Stimulated activated CD4-positive, alpha-beta T cell treated with anti-CD3 and anti-CD28 coated beads, Interleukin-12 subunit alpha, Interleukin-12 subunit beta, amount 100 ng/mL, for 48 hours (primary cell): ENCODE measurements at regions not wholly inside any gene's neighbourhood (a gene's known extent, or its start where the extent isn't known, plus 50 kb on each side); places are given as distances from the start of the nearest gene placed in this dataset.
"Not testable (repeated sequence)": the region's sequence is repeated elsewhere in the genome, so short reads cannot be mapped to it uniquely, and the experiment has no call there.

Source experiments
- DNase-seq, 3 donors: peaks; one replicate each; pipeline ENCODE4 v3.0.0-alpha.2; 2020; ENCODE audit warnings: low read depth in 2 of 3, low spot score in 1 of 3

DNA sequence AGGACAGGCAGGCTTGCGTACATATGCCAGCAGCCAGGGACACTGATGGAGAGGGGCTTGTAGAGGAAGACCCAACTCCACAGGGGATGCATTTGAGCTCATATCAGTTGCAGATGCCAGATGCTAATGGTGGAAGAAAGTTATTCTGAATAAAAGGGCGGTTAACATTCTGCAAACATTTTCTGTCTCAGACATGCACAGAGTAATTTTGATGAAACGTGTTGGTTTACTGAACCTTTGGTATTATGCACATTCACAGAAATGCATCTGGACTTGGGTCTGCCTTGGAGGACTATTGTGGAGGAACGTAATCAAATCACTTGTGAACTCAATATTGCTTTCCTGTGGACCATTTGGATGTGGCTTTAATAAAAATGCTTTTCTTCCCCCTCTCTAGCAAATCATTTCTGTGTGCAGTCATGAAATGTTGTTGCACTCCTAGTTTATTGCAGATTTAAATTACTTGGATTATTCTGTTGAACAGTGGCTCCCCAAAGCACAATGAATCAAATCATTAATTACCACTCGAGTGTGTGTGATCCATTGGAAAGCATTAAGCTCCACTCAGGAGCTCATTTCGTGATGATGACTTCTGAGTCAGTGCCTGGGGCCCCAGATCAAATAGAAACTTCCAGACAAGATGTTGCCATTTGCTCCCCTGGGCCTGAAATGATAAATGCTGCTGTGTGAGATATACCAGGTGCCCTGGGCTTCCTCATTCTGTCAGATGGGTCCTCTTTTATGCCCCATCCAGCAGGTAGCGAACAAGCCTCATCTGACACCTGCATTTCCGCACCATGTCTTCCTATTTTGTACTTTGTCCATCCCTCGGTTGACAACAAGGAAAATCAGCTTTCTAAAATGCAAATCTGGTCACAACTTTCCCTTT is 697.0 kb upstream of the HS6ST1 start:
- no peak for DNase-seq

- DNase-seq, result no peak
Observed at GRCh38 chr2:129016972-129017371, 698.3 kb upstream of the HS6ST1 start.

GRCh38 chr2:129024796-129025195 is 706.1 kb upstream of the HS6ST1 start:
- no peak for DNase-seq

DNA sequence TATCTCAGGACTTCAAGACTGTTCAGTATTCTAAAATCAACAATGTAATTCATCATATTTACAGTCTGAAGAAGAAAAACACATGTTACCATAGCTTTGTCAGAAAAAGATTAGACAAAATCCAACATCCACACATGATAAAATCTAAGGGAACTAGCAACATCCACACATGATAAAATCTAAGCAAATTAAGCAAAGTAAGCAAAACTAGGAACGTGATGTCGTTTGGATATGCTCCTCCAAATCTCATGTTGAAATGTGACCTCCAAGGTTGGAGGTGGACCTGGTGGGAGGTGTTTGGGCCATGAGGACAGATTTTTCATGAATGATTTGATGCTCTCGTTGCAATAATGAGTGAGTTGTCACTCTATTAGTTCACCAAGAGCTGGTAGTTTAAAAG is 717.3 kb upstream of the HS6ST1 start:
- DNase-seq, result no peak

DNA sequence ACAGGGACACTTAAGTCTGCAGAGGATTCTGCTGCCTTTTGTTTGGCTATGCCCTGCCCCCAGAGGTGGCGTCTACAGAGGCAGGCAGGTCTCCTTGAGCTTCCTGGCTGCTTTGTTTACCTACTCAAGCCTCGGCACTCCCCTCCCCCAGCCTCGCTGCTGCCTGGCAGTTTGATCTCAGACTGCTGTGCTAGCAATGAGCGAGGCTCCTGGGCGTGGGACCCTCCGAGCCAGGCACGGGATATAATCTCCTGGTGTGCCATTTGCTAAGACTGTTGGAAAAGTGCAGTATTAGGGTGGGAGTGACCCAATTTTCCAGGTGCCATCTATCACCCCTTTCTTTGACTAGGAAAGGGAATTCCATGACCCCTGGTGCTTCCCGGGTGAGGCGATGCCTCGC is 725.0 kb upstream of the HS6ST1 start:
- DNase-seq, result not testable (repeated sequence)

DNA sequence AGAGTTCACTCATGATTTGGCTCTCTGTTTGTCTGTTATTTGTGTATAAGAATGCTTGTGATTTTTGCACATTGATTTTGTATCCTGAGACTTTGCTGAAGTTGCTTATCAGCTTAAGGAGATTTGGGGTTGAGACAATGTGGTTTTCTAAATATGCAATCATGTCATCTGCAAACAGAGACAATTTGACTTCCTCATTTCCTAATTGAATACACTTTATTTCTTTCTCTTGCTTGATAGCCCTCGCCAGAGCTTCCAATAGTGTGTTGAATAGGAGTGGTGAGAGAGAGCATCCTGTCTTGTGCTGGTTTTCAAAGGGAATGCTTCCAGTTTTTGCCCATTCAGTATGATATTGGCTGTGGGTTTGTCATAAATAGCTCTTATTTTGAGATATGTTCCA is 727.8 kb upstream of the HS6ST1 start:
- DNase-seq, result not testable (repeated sequence)

DNA sequence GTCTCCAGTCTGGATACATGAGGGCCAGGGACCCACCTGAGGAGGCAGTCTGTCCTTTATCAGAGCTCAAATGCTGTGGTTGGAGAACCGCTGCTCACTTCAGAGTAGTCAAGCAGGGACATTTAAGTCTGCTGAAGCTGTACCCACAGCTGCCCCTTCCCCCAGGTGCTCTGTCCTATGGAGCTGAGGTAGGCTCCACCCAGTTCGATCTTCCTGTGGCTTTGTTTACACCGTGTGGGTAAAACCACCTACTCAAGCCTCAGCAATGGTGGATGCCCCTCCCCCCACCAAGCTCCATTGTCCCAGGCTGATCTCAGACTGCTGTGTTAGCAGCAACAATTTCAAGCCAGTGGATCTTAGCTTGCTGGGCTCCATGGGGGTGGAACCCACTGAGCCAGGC is 731.4 kb upstream of the HS6ST1 start:
- DNase-seq, result no peak

DNA sequence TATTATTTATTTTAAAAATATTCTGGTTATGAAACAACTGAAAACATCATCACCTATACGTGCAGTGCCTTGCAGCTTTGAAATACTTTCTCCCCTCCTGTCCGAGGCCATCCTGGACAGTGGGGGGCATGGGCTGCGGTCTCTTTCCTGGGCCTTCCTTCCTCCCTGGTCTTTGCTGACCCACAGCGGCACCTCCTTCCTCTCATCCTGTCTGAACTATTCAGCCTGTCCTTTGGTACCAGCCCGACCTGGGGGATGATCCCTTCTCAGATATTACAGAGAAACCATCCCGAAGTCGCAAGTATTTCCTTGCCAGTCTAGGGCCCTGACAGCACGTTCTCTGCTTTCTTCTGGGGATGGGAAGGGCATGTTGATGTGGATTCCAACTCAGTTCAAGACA is 736.6 kb upstream of the HS6ST1 start:
- no peak for DNase-seq

GRCh38 chr2:129055824-129056223 is 737.2 kb upstream of the HS6ST1 start:
- DNase-seq, result no peak

DNA sequence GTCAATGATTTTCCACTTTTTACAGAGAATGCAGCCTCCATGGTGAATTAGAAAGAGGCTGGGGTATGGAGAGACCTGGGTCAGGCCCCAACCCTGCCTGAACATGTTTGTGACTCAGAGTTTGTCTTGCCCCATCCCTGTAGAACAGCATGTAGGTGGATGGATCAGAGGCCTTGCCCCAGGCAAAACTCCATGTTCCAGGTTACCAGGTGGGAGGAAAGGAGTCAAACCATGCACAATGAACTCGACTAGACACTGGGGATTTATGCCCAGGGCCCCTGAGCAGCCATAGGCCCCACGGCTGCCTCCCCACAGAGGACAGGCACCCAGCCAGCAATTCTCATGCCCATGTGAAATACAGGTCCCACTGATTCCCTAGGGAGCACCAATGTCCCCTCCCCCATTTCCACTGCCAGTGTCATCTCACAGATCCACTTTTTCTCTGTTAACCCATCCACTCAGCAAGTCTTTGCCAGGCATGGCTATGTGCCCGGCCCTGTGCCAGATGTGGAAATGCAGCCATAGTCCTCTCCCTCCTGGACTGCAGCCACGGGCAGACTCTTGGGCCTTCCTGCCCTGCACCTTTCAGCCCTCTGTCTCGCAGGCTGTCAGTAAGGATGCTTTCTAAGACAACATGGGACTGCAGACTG is 737.8 kb upstream of the HS6ST1 start:
- DNase-seq, result no peak

DNA sequence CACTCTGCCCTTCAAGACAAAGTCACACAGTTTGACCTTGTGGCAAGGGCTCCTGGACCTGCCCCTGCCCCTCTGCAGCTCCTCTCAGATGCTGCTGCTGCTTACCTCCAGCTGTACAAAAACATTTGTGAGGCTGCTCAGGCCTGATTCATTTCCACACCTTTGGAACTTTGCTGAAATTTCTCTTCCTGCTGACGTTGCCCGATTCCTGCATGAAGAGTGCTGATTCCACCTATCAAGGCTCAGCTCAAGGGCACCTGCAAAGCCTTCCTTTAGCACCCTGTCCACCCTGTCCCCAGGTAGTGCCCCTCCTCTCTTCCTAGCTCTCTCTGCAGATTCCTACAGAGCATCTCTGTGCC is 738.3 kb upstream of the HS6ST1 start:
- DNase-seq, result no peak

GRCh38 chr2:129058981-129059380 is 740.3 kb upstream of the HS6ST1 start:
- DNase-seq, result no peak

DNA sequence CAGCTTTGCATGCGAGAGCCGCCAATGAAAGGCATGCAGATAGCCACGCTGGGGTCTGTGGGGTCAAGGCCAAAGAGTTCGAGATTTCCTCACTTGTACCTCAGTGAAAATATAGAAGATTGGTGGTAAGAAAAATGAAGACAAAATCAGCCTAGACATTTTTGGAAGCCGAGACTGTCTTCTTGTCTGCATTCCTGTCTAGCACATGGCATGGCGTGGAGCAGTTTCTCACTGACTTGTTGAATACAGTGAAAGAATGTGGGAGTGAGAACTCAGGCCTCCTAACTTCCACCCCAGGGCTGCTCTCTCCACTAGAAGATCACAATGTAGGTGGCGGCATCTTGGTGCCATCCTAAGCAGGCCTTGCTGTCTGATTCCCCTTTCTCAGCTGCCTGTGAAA is 740.8 kb upstream of the HS6ST1 start:
- DNase-seq, result no peak

DNA sequence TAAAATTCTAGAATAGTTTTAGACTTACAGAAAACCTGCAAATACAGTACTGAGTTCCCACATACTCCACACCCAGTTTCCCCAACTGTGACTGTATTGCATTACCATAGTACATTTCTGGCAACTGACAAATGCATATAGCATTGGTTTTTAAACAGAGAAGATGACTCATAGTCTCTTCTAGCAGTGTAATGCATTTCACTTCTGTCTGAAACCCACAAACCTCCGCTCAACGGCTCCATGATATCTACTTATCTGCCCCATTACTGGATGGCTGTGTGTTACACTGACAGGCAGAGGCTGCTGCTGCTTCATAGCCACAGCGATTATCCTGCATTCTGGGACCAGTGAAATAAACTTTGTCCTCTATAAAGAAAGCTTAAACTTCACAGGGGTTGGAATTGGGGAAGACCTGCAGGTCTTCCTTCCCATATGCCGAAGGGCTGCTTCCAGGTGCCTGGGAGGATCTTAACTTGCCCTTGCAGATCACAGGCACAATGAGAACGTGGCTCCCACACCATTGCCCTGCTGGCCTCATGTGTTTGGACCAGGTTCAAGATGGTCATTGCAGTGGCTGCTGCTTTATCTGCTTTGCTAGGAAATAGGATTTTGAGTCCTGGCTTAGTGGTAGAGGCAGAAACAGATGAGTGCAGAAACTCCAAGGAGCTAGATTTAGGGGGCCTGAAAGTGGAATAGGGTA is 742.6 kb upstream of the HS6ST1 start:
- DNase-seq, result no peak

DNA sequence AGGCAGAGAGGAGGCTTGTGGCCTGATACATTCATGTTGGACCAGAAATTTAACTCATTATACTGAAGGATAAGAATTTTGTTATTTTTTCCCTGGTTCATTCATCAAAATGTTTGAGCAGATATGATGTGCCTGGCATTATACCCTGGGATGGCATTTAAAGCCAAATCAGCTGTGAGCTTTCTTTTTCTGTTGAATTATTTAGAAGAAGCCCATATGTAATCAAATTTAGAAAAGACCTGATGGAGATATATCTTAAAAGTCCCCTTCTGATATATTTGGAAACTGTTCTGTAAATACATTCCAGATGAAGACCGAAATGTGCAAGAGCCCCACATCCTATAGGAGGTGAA is 743.1 kb upstream of the HS6ST1 start:
- DNase-seq, result no peak

DNA sequence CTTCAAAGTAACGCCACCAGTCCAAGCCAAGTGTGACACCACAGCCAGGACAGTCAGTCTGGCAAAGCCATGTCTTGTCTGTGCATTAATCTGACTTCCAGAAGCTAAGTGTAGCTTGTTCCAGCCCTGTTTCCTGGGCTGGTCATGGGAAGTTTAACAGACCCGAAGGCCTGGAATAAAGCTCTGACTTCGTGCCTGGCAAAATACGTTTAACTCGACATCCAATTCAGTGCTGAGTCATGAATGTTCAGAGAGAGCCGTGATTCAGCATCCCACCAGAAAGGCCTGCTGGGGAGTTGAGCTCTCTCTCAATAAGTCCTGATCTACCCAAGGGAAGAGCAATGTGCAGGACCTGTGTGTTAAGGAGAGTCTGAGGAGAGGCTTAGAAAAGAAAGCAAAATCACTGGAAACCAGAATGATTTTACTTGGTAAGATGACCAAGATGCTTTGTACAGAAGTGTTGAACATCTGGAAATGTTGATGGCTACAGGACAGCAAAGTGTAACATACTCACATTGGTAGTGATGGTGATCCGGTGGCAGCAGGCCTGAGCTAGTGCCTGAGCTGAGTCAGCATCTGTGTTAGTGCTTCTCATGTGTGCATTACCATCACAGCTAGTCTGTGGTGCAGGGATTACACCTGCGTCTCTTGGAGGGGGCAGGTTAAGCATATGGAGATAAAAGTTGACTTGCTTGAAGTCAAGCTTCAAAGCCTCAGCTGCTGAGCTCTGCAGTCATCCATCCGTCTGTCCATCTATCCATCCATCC is 743.7 kb upstream of the HS6ST1 start:
- DNase-seq, result no peak

GRCh38 chr2:129067070-129067469 is 748.4 kb upstream of the HS6ST1 start:
- DNase-seq, result no peak

DNA sequence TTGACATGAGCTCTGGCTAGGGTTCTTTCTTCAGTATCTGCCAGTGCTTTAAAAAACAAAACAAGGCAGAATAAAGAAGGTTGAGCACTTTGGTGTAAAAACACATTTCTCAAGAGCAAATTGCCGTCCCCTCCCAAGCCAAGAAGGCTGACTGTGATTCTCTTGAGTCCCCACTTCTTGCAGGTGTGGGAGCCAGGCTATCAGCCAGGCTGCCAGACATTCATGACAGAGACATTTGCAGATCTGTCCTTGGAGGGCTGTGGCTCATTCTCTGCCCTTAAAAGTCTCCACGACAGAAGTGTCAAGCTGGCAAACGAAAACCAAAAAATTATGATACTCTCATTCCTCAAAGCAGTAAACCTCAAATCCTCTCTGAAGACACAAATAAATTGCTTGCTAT is 749.3 kb upstream of the HS6ST1 start:
- no peak for DNase-seq

GRCh38 chr2:129068543-129068942 is 749.9 kb upstream of the HS6ST1 start:
- DNase-seq, result no peak

DNA sequence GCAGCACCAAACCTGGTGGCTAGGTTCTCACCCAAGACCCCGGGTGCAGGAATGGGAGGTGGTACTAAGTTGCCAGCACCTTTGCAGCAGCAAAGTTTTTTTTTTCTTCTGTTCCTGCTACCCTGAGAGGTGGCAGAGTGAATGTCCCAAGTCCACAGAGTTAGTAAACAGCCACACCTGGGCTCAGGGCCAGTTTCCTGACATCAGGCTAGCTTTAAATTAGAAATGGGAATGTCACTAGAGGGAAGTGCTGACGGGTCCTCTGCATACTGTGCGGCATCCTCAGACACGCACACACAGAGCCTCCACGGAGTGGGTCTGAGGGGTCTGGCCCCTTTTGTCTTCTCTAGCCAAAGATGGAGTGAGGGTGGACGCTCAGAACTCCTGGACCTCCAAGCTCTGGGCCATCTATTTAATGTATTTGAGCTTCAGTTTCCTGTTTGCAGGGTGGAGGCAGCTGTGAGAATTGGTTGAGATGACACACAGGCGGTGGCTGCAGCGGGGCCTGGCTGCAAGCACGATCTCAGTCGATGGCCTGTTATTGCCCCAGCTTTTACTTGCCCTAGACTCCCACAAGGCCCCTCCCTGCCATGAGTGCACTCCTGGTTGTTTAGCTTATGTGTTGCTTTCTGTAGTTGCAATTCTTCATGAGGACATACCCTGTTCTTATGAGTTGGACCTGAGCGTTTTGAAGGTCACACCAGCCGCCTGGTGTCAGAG is 751.4 kb upstream of the HS6ST1 start:
- no peak for DNase-seq

DNA sequence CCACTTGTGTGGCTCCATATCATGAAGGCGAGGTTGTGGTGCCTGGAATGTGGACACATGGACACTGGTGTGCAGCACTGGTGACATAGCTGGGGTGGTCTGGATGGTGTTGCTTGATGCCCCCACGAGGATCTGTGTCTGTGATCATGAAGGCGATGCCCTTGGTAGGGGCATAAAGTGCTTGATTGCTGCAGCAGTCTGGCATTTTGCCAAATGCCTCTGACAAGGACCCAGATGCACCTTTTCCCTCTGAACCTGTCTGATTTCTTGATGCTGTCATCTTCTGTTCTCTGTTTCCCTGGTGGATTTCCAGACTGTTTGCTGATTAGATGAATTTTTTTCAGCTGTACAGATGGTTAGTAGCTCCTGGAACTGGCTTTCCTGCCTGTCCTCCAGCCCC is 752.0 kb upstream of the HS6ST1 start:
- DNase-seq, result no peak
